ENCODE measurements at regions not wholly inside any gene's neighbourhood (a gene's known extent, or its start where the extent isn't known, plus 50 kb on each side); places are given as distances from the start of the nearest gene placed in this dataset.

GRCh38 chr17:45663772-45664171, 120.3 kb upstream of the CRHR1 start:
- TF ChIP-seq CTCF (IDR thresholded peaks at IDR 0.05) (no peak), POLR2A (IDR thresholded peaks at IDR 0.05) (no peak)

Measured in transverse colon (tissue), 3 donors.